ENCODE measurements at regions not wholly inside any gene's neighbourhood (a gene's known extent, or its start where the extent isn't known, plus 50 kb on each side); places are given as distances from the start of the nearest gene placed in this dataset.

DNA sequence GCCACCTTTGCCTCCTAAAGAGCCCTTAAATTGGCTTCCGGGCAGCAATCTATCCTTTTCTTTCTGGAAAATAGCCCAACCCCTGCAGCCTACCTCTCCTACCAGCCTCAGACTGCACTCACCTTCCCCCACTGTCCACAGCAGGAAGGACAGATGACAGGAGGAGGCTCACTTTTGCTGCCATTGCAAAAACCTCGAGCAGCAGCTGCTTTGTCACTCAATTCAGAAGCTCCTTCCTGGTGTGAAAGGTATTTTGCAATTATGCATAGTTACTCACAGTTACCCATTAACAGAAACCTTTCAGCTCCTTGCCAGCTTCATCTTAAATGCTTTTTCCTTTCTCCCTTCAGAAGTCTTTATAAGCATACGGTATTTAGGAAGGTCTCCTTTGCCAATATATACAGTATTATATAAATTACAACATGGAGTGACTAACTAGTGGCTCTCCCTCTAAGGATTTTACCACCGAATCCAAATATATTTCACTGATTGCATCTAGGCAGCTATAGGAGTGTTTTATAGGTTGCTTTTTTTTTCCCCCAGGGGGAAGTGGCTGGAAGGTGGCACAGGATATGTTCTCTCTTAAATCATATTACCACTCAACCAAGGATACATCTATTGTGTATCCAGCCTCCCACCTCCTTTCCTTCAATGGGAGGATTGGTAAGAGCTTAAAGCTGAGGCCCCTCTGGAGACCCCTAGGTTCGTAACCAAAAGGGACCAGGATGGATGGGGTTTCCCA lies 142.1 kb upstream of the IPO9 start:
- CTCF ChIA-PET, result no interaction called here
- POLR2A ChIA-PET, result no interaction called here
- Histone ChIP-seq H3K9ac (ENCODE audit: low read length) (no peak overlapping the region), H3K4me3 (replicated peaks in 1 of 2; ENCODE audit: low read depth in 1 of 2, low read length in 2 of 2) (no peak overlapping the region), H3K4me2 (ENCODE audit: low read length) (no peak overlapping the region), H3K79me2 (ENCODE audit: insufficient read depth, low read length) (no peaks in the 10 kb centered on the region), H3K4me1 (ENCODE audit: control insufficient read depth in 1 of 2, insufficient read depth in 2 of 2, low read length in 2 of 2) (no peaks in the 10 kb centered on the region), H3K27ac (ENCODE audit: low read depth, low read length) (no peak overlapping the region), H3K9me3 (ENCODE audit: control insufficient read depth in 1 of 2, insufficient read depth in 1 of 2, low read depth in 1 of 2, low read length in 2 of 2) (no peaks in the 10 kb centered on the region), H3K9me2 (ENCODE audit: insufficient read depth) (no peaks in the 10 kb centered on the region), H3K27me3 (ENCODE audit: insufficient read depth, low read length) (no peaks in the 10 kb centered on the region), H3K36me3 (ENCODE audit: control insufficient read depth in 1 of 2, insufficient read depth in 2 of 2, low read length in 2 of 2) (no peaks in the 10 kb centered on the region), H2AFZ (ENCODE audit: low read depth, low read length, poor library complexity, severe bottlenecking) (no peak overlapping the region), H4K20me1 (ENCODE audit: insufficient read depth) (no peaks in the 10 kb centered on the region)
- DNase-seq (ENCODE audit: low read depth, low spot score) (no peak), ATAC-seq (no peak)
- RAD21 ChIA-PET (ENCODE audit: low non-redundant PET in 1 of 2, low total read pairs in 2 of 2, uncharacterized antibody in 2 of 2, unreplicated experiment in 2 of 2), result no interaction called here
- intact Hi-C loops (cut with micrococcal nuclease), result no loop called here
- TF ChIP-seq EZH2 (IDR thresholded peaks at IDR 0.05) (no peak), JUND (IDR thresholded peaks at IDR 0.05) (no peak), SRF (IDR thresholded peaks at IDR 0.05; ENCODE audit: low read depth) (no peak), TCF7L2 (IDR thresholded peaks at IDR 0.05; ENCODE audit: borderline replicate concordance, extremely low read depth, insufficient read depth, insufficient read length) (no peak), POLR2AphosphoS5 (IDR thresholded peaks at IDR 0.05; ENCODE audit: low read depth, low read length) (no peak), SIN3A (IDR thresholded peaks at IDR 0.05; ENCODE audit: low read depth) (no peak), CEBPB (IDR thresholded peaks at IDR 0.05; ENCODE audit: low read depth) (no peak), ZFX (IDR thresholded peaks at IDR 0.05) (no peak), SP1 (IDR thresholded peaks at IDR 0.05; ENCODE audit: low read depth) (no peak), YY1 (IDR thresholded peaks at IDR 0.05; ENCODE audit: extremely low read depth, insufficient replicate concordance, low read depth, low read length) (no peak), FOSL1 (IDR thresholded peaks at IDR 0.05; ENCODE audit: low read depth) (no peak), EZH2phosphoT487 (IDR thresholded peaks at IDR 0.05; ENCODE audit: borderline replicate concordance) (no peak), ELF1 (IDR thresholded peaks at IDR 0.05; ENCODE audit: borderline replicate concordance, low read depth) (no peak), POLR2A (IDR thresholded peaks at IDR 0.05; ENCODE audit: borderline replicate concordance, extremely low read depth, insufficient read depth, insufficient read length) (no peak)
- TF ChIP-seq, protein P1, sequence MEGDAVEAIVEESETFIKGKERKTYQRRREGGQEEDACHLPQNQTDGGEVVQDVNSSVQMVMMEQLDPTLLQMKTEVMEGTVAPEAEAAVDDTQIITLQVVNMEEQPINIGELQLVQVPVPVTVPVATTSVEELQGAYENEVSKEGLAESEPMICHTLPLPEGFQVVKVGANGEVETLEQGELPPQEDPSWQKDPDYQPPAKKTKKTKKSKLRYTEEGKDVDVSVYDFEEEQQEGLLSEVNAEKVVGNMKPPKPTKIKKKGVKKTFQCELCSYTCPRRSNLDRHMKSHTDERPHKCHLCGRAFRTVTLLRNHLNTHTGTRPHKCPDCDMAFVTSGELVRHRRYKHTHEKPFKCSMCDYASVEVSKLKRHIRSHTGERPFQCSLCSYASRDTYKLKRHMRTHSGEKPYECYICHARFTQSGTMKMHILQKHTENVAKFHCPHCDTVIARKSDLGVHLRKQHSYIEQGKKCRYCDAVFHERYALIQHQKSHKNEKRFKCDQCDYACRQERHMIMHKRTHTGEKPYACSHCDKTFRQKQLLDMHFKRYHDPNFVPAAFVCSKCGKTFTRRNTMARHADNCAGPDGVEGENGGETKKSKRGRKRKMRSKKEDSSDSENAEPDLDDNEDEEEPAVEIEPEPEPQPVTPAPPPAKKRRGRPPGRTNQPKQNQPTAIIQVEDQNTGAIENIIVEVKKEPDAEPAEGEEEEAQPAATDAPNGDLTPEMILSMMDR (IDR thresholded peaks at IDR 0.05 in 2 of 3, conservative IDR thresholded peaks at IDR 0.05 in 1 of 3; ENCODE audit: borderline replicate concordance in 1 of 3, insufficient read depth in 1 of 3, low read depth in 2 of 3, low read length in 2 of 3), result no peak
- TF ChIP-seq, protein P2, sequence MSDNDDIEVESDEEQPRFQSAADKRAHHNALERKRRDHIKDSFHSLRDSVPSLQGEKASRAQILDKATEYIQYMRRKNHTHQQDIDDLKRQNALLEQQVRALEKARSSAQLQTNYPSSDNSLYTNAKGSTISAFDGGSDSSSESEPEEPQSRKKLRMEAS (IDR thresholded peaks at IDR 0.05), result no peak
- TF ChIP-seq, protein P3, sequence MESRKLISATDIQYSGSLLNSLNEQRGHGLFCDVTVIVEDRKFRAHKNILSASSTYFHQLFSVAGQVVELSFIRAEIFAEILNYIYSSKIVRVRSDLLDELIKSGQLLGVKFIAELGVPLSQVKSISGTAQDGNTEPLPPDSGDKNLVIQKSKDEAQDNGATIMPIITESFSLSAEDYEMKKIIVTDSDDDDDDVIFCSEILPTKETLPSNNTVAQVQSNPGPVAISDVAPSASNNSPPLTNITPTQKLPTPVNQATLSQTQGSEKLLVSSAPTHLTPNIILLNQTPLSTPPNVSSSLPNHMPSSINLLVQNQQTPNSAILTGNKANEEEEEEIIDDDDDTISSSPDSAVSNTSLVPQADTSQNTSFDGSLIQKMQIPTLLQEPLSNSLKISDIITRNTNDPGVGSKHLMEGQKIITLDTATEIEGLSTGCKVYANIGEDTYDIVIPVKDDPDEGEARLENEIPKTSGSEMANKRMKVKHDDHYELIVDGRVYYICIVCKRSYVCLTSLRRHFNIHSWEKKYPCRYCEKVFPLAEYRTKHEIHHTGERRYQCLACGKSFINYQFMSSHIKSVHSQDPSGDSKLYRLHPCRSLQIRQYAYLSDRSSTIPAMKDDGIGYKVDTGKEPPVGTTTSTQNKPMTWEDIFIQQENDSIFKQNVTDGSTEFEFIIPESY (IDR thresholded peaks at IDR 0.05; ENCODE audit: extremely low read depth, insufficient replicate concordance, low read length), result no peak
- TF ChIP-seq, protein P4, sequence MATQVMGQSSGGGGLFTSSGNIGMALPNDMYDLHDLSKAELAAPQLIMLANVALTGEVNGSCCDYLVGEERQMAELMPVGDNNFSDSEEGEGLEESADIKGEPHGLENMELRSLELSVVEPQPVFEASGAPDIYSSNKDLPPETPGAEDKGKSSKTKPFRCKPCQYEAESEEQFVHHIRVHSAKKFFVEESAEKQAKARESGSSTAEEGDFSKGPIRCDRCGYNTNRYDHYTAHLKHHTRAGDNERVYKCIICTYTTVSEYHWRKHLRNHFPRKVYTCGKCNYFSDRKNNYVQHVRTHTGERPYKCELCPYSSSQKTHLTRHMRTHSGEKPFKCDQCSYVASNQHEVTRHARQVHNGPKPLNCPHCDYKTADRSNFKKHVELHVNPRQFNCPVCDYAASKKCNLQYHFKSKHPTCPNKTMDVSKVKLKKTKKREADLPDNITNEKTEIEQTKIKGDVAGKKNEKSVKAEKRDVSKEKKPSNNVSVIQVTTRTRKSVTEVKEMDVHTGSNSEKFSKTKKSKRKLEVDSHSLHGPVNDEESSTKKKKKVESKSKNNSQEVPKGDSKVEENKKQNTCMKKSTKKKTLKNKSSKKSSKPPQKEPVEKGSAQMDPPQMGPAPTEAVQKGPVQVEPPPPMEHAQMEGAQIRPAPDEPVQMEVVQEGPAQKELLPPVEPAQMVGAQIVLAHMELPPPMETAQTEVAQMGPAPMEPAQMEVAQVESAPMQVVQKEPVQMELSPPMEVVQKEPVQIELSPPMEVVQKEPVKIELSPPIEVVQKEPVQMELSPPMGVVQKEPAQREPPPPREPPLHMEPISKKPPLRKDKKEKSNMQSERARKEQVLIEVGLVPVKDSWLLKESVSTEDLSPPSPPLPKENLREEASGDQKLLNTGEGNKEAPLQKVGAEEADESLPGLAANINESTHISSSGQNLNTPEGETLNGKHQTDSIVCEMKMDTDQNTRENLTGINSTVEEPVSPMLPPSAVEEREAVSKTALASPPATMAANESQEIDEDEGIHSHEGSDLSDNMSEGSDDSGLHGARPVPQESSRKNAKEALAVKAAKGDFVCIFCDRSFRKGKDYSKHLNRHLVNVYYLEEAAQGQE (IDR thresholded peaks at IDR 0.05; ENCODE audit: low read depth), result no peak
- TF ChIP-seq, protein P5, sequence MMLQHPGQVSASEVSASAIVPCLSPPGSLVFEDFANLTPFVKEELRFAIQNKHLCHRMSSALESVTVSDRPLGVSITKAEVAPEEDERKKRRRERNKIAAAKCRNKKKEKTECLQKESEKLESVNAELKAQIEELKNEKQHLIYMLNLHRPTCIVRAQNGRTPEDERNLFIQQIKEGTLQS (IDR thresholded peaks at IDR 0.05), result no peak
- BruUV-seq (replicated peaks), result no TSS peak
